HG03060 (cell line): ENCODE measurements at regions not wholly inside any gene's neighbourhood (a gene's known extent, or its start where the extent isn't known, plus 50 kb on each side); places are given as distances from the start of the nearest gene placed in this dataset.
"Not testable (repeated sequence)": the region's sequence is repeated elsewhere in the genome, so short reads cannot be mapped to it uniquely, and the experiment has no call there.

Experiments
- ATAC-seq: cut with Tn5 transposase; IDR thresholded peaks from one replicate; pipeline ENCODE4 v1.9.1; 2021; ENCODE audit warnings: low read depth, moderate number of reproducible peaks; ENCODE audit not compliant: unreplicated experiment

DNA sequence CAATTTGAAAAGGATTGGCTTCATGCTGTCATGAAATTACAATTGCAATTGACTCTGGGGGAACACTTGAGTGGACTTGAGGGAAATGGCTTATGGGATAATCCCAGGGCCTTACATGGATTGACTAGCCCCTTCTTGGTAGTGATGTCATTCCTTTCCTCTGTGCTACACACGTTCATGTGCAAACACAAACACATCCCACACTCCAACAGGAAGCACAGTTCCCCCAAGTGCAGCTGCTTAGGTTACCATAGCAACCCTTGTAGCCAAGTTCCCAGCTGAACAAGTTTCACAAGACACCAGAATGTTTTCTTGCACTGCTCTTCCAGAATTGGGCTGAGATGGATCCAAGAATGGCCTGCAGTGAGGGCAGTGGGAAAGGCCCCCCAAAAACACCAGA lies 217.0 kb downstream of the ZNF621 start:
- ATAC-seq = no peak

DNA sequence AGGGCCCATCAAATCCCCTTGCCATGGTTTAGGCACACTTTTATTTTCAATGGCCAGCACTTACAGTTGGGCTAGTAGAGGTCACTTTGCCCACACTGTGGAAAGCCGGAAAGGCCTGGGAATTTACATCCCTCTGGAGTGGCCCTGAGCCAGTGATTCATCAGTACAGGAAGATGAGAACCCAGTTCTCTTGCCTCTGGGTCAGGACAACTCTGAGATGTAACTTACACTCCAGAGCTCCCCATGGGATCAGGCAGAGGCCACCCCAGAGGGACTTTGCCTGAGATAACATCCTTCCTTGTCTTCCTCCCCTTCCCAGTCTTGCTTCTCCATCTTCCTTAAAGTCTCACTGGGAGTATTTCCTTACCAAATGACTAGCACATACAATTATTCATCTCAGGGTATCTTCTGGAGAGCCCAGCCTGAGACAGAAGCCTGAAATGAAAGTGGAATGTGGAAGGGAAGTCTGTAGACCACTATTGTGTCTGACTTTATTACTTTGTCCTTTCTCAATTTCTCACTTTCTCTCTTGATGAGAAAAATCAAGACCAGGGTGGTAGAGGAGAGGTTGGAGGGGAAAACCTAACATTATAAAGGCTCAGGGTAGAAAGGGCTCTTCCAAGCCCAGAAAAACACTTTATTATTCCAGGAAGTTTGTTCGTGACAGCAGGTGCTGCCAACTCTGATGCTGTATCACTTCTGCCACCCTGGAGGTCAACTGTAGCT lies 220.8 kb downstream of the ZNF621 start:
- no peak for ATAC-seq

DNA sequence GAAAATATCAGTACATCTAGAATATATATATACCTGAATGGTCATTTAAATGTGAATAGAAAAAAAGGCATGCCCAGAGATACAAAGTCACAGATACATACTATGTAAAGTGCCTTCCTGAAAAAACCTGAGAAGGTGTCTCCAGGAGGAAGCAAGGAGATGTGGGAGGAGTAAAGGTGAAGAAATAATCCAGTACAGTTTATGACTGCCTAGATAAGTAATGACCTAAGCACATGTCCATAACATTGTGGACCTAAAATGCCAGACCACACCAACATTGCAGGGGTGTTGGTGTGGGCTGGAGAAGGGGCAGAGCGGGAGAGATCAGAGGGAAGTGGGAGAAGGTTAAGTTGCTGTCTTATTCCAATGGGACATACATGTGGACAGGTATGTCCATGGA lies 226.9 kb downstream of the ZNF621 start:
- ATAC-seq = no peak

DNA sequence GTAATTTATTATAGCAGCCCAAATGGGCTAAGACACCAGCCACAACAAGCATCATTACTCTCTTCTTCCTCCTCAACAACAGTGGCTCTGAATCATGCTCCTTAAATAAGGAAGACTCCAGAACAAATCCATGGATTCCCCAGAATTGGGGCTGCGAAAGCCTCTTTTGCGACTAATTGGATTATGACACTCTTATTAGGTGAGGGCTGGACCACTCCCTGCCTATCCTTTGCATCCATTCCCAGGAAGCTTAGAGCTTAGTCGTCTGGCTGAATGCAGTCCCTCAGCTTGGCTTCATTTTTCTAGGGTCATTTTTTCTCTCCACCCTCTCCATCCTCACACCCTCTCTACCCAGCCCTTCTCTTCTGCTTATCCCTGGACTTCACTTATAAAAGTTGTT lies 227.7 kb downstream of the ZNF621 start:
- no peak for ATAC-seq

DNA sequence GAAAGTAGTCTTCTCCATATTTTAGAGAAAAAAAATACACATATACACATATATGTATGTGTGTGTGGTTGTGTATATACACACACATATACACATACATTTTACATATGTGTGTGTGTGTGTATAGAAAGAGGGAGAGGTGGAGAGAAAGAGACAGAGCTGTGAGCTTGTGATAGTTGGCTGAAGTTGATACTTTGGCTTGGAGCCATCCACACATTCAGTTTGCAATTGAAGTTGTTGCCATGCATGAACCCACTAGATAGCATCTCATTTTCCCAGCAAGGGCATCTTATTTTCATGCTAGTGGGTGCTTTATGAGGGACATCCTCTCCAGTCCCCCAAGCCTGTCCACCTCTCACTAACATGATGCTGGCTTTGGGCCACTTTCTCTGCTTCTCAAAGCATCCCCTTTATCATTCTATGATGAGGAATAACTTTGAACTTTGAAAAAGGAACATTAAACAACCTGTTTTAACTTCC lies 228.6 kb downstream of the ZNF621 start:
- ATAC-seq = no peak

DNA sequence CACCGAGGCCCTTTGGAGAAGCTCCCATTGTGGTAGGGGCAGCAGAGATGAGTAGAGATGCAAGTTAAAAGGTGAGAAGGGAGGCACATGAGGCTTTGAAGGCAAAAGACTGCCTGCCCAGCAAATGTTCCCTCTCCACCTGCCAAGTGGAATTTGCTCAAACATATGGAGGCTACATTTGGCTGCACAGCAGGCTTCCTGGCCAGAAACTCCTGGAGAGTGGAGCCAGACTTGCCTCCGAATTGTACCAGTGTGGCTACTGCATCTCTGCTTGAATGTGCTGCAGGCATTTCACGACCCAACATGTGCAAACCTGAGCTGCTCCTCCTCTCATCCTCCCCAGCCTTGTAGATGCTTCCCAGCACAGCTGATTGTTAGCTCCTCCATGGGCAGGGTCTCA lies 229.2 kb downstream of the ZNF621 start:
- no peak for ATAC-seq

DNA sequence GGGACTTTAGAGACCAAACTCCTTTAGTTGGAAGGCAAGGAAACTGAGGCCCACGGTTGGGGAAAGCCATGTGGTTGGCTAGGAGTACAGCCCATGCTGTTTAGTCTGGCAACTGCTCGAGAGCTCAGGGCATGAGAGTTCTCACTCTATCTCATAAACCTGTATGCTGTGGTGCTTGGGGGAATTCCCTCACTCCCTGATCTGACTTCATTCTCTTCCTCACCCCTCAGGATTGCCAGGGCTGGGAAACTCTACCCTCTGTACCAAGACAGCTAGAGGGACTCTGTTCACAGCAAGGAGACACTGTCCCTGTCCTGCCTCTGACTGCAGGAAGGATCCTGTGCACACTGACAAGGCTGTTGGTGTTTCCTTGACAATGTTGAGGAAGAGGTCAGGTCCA lies 230.2 kb downstream of the ZNF621 start:
- ATAC-seq = no peak

DNA sequence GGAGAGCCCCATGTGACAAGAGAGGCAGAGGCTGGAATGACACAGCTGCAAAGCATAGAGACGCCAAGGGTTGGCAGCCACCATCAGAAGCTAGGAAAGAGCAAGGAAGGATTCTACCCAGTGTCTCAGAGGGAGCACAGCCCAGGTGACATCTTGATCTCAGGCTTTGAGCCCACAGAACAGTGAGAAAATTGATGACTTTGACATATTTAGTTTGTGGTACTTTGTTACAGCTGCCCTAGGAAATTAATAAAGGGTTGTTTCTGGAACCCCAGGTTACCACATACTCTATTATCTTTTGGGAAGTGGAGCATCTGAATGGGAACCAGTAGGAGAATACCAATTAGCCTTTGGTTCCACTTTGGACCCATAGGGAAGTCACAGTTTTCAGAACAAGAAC lies 231.7 kb downstream of the ZNF621 start:
- no peak for ATAC-seq

DNA sequence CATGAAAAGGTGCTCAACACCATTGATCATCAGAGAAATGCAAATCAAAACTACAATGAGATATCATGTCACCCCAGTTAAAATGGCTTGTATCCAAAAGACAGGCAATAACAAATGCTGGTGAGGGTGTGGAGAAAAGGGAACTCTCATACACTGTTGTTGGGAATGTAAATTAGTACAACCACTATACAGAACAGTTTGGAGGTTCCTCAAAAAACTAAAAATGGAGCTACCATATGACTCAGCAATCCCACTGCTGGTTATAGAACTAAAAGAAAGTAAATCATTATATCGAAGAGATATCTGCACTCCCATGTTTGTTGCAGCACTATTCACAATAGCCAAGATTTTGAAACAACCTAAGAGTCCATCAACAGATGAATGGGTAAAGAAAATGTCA lies 238.0 kb downstream of the ZNF621 start:
- ATAC-seq = not testable (repeated sequence)

DNA sequence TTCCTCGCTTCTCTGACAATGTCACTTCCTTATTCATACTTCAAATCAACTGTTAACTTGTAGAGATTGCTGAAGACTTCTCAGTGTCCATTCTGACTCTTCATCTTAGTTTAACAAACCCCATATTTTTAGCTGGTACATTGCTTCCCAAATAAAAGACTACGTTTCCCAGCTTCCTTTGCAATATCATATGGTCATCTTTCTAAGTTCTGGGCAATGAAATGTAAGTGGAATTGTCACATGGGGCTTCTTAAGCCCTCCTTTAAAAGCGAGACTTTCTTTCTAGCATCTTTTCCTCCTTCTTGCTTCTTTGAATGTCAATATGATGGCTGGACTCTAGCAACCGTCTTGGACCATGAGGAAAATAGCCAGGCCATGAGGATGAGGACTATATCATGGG lies 239.0 kb downstream of the ZNF621 start:
- ATAC-seq = no peak

DNA sequence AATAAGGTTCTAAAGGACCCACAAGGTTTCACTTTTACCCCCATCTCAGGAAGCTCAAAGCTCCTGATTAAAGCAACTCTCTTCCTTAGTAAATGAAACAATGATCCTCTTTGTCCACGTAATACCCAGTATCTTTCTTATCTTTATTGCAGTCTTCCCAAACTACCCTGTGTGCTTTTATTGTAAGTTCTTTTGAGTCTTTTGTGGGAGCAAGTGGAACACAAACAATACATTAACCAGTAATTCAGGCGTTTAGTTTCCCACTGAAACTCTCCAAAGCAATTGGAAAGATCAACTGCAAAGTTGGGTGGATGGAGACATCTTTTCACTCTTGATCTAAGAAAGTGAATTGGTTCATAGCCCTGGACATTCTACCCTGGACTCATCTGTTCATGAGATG lies 240.0 kb downstream of the ZNF621 start:
- no peak for ATAC-seq

DNA sequence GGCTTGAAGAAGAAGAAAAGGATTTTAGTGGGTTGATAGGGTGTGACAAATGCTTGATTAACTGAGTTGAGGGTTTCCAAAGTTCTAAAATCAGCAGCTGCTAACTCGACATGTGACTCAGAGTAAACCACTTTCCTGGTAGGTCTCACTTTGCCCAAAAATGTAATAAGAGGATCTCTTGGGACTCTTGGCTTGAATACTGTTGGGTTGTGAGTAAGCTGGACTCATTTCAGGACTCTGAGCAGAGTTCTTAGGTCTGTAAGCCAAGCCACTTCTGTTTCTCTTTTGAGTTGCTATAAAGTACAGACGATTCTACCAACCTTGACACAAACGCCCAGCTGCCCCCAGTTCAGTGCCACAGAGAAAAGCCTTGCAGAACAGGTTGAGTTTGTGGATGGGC lies 241.1 kb downstream of the ZNF621 start:
- no peak for ATAC-seq

DNA sequence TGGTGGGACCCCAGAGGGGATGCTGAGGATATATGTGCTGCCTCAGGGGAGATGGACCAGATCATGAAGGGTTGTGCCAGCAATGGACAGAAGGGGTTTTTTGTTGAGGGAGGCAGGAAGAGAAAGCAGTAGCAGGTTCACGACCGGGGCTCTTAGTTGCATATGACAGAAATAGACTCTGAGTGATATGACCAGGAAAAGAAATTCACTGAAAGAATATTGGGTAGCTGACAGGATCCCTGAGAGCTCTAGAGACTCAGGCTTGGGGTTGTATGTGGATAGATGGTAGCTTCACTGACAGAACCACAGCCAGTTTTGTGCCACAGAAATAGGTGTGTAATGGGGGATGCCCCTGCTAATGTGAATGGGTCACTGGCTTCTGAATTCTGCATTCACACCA lies 241.6 kb downstream of the ZNF621 start:
- ATAC-seq = no peak

DNA sequence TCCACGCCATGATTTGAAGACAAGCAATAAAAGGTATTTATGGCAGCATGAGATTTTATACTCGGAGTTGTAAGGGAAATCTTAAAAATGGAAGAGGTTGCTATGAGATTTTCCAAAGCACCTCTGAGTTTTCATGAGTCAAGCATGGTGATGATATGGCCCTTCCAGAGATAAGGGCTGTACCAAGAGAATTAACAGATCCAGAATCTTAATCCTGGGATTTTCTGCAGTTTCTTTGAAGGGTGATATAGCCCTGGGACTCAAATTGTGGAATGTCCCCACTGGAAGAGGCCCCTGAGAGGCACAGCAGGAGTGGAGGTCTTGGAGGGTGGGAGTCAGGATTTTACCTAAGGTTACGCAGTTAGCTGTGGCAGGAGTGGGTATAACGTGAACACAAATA lies 243.3 kb downstream of the ZNF621 start:
- ATAC-seq = no peak

DNA sequence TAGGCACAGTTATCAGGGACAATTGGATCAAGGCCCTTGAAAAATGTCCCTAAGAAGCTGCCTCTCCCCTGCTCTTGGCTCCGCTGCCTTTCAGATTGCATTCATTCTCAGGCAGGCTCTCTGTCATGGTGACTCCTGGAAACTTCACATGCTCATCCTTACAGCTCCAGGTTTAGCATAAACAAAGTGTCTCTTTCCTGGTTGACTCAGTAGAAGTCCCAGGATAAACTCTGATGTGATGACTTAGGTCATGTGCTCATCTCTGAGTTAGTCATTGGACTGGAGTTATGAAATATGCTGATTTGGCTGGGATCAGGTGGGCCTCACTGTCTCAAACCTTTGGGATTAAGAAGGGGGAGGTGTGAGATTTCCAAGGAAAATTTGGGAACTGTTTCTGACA lies 243.8 kb downstream of the ZNF621 start:
- ATAC-seq = no peak

DNA sequence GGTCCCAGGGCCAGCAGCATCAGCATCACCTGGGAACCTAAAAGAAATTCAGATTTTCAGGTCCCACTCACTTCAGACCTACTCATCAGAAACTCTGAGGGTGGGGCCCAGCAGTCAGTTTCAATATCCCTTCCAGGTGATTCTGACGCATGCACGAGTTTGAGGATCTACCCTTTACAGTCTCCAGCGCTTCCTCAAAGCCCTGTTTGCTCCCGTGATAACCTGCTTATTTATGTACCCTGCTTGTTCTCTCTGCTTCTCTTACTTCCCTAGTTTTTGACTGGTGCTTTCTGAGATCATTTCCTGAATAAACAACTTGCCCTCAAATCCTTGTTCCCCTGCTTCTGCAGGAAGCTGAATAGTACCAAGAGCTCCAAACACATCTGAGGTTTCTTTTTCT lies 245.3 kb downstream of the ZNF621 start:
- ATAC-seq = no peak

DNA sequence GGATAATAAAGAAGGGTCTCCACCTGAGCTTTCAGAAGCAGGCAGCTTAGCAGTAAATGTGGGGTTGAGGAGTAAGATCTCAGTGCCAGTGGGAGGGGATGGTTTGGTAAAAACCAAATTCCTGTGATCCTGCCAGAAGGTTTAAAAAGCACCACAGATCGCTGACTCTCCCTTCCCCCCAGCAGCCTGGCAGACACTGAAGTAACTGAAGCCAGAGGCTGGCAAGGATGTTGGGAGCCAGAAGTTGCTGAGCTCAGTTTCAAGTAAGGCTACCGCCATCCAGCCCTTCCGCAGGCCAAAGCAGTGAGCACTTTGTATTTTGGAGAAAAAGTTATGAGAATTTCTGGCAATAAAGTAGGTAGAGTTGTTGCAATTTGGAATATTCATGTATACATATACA lies 246.4 kb downstream of the ZNF621 start:
- no peak for ATAC-seq

DNA sequence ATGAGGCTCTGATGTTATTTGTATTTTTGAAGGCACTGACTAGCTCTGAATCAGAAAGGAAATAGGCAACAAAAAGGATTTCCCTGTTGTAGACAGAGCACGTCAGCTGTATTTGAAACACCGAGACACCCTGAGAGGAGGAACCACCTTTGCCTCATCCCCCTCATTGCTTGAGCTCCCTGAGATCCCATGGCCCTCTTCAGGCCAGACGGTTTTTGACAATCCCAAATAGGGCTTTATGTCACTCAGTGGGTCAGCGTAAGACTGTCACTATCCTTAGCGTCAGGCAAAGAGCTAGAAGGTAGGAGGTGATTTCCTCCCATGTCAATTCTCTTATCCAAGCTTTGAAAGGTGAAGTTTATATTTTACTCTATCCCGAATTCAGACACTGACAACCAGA lies 254.3 kb downstream of the ZNF621 start:
- no peak for ATAC-seq

DNA sequence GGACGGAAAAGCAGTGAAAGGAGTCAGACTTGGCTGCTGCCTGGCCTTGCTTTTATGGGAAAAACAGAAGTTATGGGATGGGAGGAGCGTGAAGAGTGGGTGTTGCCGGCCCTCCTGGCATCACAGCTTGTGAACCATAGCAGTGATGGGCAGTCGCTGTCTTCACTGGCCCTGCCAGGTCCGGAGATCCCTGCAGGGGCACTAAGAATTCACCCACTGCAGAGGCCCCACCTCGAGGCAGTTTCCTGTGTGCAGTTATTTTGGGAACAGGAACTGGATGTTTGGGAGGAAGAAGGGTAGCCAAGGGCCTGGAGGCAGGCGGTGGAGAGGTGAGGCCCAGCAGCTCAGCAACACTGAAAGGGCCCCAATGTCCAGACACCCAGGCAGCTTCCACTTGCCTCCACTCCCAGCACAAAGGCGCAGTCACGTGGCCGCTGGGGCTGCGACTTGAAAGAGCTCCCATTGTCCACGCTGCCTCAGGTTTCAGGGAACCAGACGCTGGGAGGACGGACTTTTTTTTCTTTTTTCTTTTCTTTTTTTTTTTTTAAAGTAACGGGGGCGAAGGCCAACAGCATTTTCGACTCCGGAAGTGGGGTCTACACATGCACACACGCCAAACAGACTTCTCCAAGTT lies 255.6 kb downstream of the ZNF621 start:
- no peak for ATAC-seq

DNA sequence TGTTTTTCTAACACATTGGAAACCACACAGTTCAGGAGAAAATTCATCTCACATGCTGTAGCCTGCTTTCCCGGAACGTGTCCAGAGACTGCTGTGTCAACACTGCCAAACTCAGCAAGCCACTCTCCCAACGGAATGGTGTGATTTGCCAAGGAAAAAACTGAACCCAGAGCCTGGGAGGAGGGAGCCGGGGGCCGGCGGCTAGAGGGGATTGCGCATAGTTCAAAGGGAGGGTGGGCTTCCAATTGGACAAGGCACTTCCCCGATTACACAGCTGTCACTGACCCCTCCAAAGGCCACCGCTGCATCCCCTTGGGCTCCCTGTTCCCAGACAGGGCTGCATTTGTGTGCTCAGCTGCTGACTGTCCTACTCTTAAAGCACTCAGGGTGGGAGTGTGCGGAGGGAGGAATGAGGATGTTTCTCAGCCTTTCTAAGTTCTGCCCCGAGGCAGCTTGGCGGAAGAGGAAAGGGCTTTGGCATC lies 256.2 kb downstream of the ZNF621 start:
- ATAC-seq = no peak

DNA sequence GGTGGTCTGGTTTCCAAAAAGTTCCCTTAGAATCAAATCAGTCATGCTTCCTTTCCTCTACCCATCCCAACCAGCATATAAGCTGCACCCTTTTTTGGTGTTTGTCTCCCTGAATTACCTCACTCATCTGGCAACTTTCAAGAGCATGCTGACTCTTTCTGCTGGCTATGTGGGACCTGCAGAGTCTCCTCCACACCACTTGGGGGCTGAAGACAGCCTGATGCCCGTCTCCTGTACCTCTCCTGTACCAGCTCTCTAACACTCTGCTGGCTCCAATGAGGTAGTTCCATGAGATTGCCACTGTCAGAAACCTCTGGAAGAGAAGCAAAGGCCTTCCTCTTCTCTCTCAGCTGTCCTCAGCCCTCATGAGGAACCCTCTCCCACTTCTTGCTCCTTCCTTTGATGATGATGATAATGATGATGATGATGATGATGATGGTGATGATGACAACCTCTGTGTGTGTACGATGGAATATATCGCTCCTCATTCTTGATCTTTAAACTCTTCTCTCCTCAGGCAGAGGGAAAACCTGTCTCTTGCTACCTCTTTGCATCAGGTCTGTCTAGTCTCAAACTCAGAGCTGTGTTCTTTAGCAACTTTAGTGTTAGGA lies 257.5 kb downstream of the ZNF621 start:
- no peak for ATAC-seq

DNA sequence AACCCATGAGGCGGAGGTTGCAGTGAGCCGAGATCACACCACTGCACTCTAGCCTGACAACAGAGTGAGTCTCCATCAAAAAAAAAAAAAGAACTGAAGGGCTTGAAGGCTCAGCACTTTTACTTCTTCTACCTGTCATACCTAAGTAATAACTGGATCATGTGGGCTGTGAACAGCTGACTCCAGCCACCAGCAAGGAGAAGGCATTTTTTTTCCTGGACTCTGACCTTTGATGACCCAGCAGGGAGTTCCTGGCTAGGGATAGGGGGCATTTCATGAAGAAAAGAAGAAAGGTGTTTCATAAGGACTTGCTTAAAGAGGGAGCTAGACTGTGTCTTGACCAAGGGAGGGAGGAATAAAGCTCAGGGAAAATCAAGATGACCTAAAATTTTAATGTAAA lies 266.0 kb downstream of the ZNF621 start:
- ATAC-seq = no peak
